AG10803 (cell line): ENCODE measurements at regions not wholly inside any gene's neighbourhood (a gene's known extent, or its start where the extent isn't known, plus 50 kb on each side); places are given as distances from the start of the nearest gene placed in this dataset.

Experiments used
- DNase-seq: peaks from one replicate; pipeline ENCODE4 v3.0.0; 2010; ENCODE audit warnings: low read depth
- H3K4me3 ChIP-seq: 2 replicates; pipeline ENCODE4 v1.5.1; 2011; ENCODE audit warnings: mild to moderate bottlenecking, low read length, control low read depth
- CTCF ChIP-seq: conservative IDR thresholded peaks from 2 replicates; pipeline ENCODE4 v1.5.1; 2011; ENCODE audit warnings: mild to moderate bottlenecking, low read length, control low read depth, inconsistent platforms

GRCh38 chr18:40365526-40365925, 1589.5 kb upstream of the PIK3C3 start:
- no peak overlapping the region for H3K4me3 ChIP-seq
- no peak for TF ChIP-seq CTCF
- peak; percentile 33 for DNase-seq

DNA sequence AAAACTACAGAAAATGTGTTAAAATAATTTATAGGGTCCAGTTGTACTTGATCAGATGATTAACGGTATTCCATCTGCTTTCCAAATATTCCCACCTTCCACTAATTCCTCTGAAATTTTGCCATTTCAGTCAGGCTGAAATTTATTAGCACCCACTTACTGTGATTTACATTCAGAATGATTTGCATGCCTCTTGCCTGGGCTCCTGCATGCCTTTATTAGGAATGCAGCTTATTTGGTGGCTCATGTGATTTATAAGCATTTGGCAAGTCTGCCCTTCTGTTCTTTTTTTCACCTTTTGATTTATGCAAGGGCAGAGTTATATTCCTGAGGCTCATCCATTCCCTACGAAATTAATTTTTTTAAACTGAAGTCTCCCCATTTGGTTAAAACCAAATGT, 1594.5 kb upstream of the PIK3C3 start:
- TF ChIP-seq CTCF, result no peak
- DNase-seq, result no peak
- no peak overlapping the region for H3K4me3 ChIP-seq

DNA sequence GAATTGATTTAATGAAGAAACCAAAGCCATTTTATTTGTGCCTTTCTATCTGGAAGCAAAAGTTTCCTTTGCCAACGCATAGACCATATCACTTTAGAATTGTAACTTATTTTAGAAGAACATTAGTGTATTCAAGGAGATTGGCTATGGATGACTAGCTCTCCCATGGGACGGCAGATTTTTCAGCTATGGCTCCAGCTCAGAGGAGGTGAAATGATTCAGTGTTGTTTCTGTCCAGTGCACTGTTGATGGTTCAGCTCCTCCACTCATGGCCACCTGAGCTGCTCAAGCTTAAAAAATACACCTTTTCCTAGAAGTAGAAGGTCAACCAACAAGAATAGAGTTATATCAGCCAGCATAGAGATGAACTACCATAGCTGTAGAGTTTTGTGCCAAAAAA, 1597.5 kb upstream of the PIK3C3 start:
- H3K4me3 ChIP-seq, result no peak overlapping the region
- DNase-seq, result no peak
- no peak for TF ChIP-seq CTCF

DNA sequence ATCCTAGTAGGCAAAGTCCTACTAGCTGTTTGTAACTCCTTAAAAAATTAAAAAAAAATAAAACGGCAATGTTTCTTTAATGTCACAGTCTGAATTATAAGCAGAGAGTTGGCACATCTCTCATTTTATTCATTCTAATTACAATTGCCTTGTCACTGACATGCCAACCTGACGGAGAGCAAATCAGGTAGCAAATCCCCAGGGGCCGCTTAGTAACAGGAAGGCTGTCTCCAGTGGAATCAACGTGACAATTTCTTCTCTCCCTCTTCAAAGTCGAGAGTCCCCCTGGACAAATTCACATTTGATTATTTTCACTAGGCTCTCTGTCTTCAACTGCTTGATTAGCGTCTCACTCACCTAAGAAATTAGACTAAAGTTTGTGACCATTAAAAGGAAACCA, 1598.9 kb upstream of the PIK3C3 start:
- no peak for DNase-seq
- no peak overlapping the region for H3K4me3 ChIP-seq
- TF ChIP-seq CTCF, result no peak

GRCh38 chr18:40355726-40356125, 1599.3 kb upstream of the PIK3C3 start:
- no peak for TF ChIP-seq CTCF
- peak; percentile 35 for DNase-seq

DNA sequence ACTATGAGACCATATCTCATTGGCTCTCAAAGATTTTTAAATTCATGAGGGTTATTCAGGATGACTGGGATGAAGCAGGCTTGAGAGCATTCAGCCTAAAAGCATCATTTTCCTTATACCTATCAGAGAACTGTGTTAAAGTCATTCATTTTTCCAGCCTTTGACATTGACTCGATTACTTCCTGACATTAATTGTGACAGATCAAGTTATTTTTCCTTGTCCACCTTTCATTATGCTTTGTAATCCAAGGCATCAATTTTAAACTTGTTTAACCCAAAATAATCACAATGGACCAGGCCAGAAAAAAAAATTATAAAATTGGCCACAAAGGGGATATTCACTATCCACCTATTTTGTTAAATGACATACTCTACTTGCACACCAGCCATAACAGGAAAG, 1606.8 kb upstream of the PIK3C3 start:
- H3K4me3 ChIP-seq, result no peak overlapping the region
- TF ChIP-seq CTCF, result no peak
- no peak for DNase-seq

More at GRCh38 chr18:40355726-40356125, 1599.3 kb upstream of the PIK3C3 start:
- no peak overlapping the region for H3K4me3 ChIP-seq

GRCh38 chr18:40347261-40347660, 1607.8 kb upstream of the PIK3C3 start:
- DNase-seq, result no peak
- no peak overlapping the region for H3K4me3 ChIP-seq
- TF ChIP-seq CTCF, result no peak
